HepG2 (cell line): ENCODE measurements at regions not wholly inside any gene's neighbourhood (a gene's known extent, or its start where the extent isn't known, plus 50 kb on each side); places are given as distances from the start of the nearest gene placed in this dataset.
A peak's percentile ranks its signal among the peaks of the same experiment; 100 is the strongest.
"Not testable (repeated sequence)": the region's sequence is repeated elsewhere in the genome, so short reads cannot be mapped to it uniquely, and the experiment has no call there.

Source experiments
- ATAC-seq: fragments of 200-7000 bp; cut with Tn5 transposase; 3 replicates; pipeline ENCODE4 v1.9.1; 2020; ENCODE audit warnings: mild to moderate bottlenecking, moderate library complexity
- BruUV-seq: library from RNA; stranded (reverse); fragments of 400-500 nt; replicated peaks from 2 replicates; lab custom pipeline; 2021; lab: Mats Ljungman, UMichigan
- CTCF ChIA-PET: fragments of 300-600 bp; formaldehyde crosslinking; extraction: SDS; loops from one replicate; lab custom pipeline; 2021; ENCODE audit warnings: low total read pairs, inconsistent platforms, low intra/inter-chr PET ratio; lab: Yijun Ruan, JAX
- POLR2A ChIA-PET: fragments of 350-600 bp; sonication (Branson Sonifier 250); formaldehyde crosslinking; loops from one replicate; lab custom pipeline; 2020; ENCODE audit warnings: antibody characterized with exemption, inconsistent platforms; lab: Yijun Ruan, JAX
- DNase-seq: peaks from one replicate; pipeline ENCODE4 v3.0.0-alpha.2; 2015; ENCODE audit warnings: low spot score
- FAIRE-seq: peaks from 3 replicates; lab custom pipeline; 2011; peaks lifted over from hg19 to GRCh38; lab: Jason Lieb, UNC
- H2AFZ ChIP-seq: one replicate; pipeline ENCODE4 v1.6.1; 2011; ENCODE audit warnings: low read length, inconsistent platforms
- H3K27ac ChIP-seq: fragments of 300-600 bp; 3 replicates; pipeline ENCODE4 v1.8.0; 2011; ENCODE audit warnings: mixed run types, mild to moderate bottlenecking, mixed read lengths, low read length, inconsistent platforms; ENCODE audit not compliant: insufficient read depth; ENCODE audit errors: extremely low read length
- H3K27me3 ChIP-seq, 2 experiments: fragments of 200-600 bp in 1 of 2; 2 replicates in 1 of 2; 3 replicates in 1 of 2; pipeline versions ENCODE4 v1.6.0 to v1.8.0; 2011; ENCODE audit warnings: low read length in 2 of 2, mild to moderate bottlenecking in 2 of 2, moderate library complexity in 2 of 2, inconsistent platforms in 1 of 2; ENCODE audit not compliant: insufficient read depth in 2 of 2, control insufficient read depth in 1 of 2
- H3K36me3 ChIP-seq, 2 experiments: fragments of 200-600 bp in 1 of 2; replicated peaks in 1 of 2; 2 replicates in 1 of 2; 3 replicates in 1 of 2; pipeline versions ENCODE4 v1.5.1 to v1.8.0; 2011; ENCODE audit warnings: low read length in 2 of 2, inconsistent platforms in 1 of 2; ENCODE audit not compliant: insufficient read depth in 2 of 2, control insufficient read depth in 1 of 2
- H3K4me1 ChIP-seq: 2 replicates; pipeline ENCODE4 v1.5.1; 2012; ENCODE audit warnings: low read length, inconsistent platforms; ENCODE audit not compliant: insufficient read depth
- H3K4me2 ChIP-seq: 2 replicates; pipeline ENCODE4 v1.6.0; 2011; ENCODE audit warnings: low read depth, low read length, inconsistent platforms
- H3K4me3 ChIP-seq, 3 experiments: fragments of 200-600 bp in 1 of 3; sonication (generic), shearing (Covaris generic) in 1 of 3; replicated peaks in 1 of 3; 2 replicates each; pipeline ENCODE4 v1.5.1; 2011 to 2016; ENCODE audit warnings: low read length in 3 of 3, inconsistent platforms in 2 of 3, low read depth in 2 of 3, mild to moderate bottlenecking in 2 of 3, control low read depth in 1 of 3, mixed read lengths in 1 of 3; ENCODE audit not compliant: insufficient read depth in 1 of 3
- H3K79me2 ChIP-seq: one replicate; pipeline ENCODE4 v1.6.1; 2011; ENCODE audit warnings: low read length, inconsistent platforms; ENCODE audit not compliant: insufficient read depth
- H3K9ac ChIP-seq: 2 replicates; pipeline ENCODE4 v1.6.0; 2011; ENCODE audit warnings: mild to moderate bottlenecking, low read depth, low read length, inconsistent platforms; ENCODE audit not compliant: insufficient read depth
- H3K9me3 ChIP-seq: 2 replicates; pipeline ENCODE4 v1.5.1; 2012; ENCODE audit warnings: mild to moderate bottlenecking, low read length
- H4K20me1 ChIP-seq: 2 replicates; pipeline ENCODE4 v1.6.0; 2011; ENCODE audit warnings: inconsistent platforms, mild to moderate bottlenecking, low read length, moderate library complexity; ENCODE audit not compliant: insufficient read depth
- HNRNPK ChIP-seq: fragments of 200-400 bp; formaldehyde crosslinking; IDR thresholded peaks from 2 replicates; pipeline ENCODE4 v1.6.1; 2018; ENCODE audit warnings: low read length, low read depth, moderate library complexity, mild to moderate bottlenecking; ENCODE audit not compliant: poor library complexity, severe bottlenecking
- KDM5B ChIP-seq: sonication (generic); formaldehyde crosslinking; IDR thresholded peaks from 2 replicates; pipeline ENCODE4 v1.4.0; 2020; ENCODE audit warnings: missing genetic modification reagents, mild to moderate bottlenecking, borderline replicate concordance
- PCBP1 ChIP-seq: fragments of 200-400 bp; formaldehyde crosslinking; IDR thresholded peaks from 2 replicates; pipeline ENCODE4 v1.6.1; 2017; ENCODE audit warnings: mild to moderate bottlenecking, low read depth, low read length, borderline replicate concordance
- PHF20 ChIP-seq: sonication (generic); formaldehyde crosslinking; IDR thresholded peaks from 2 replicates; pipeline ENCODE4 v1.5.0; 2020; ENCODE audit warnings: mild to moderate bottlenecking, missing genetic modification reagents
- WGBS: methylation state at CpG from one replicate; pipeline ENCODE4 v1.1.6; 2017; ENCODE audit warnings: low lambda C conversion rate; 5-methylcytosine and 5-hydroxymethylcytosine counted together
- in situ Hi-C: cut with HindIII; loops from 2 replicates; pipeline ENCODE4 v1.10.0; 2017; ENCODE audit warnings: low pct_unique_long_range_greater_than_20kb; ENCODE audit not compliant: extremely low pct_ligation_motif_present
- intact Hi-C: fragments of 100-400 bp; cut with micrococcal nuclease; formaldehyde crosslinking; loops from one replicate; pipeline ENCODE4 v1.10.0; 2022; ENCODE audit not compliant: unreplicated experiment

DNA sequence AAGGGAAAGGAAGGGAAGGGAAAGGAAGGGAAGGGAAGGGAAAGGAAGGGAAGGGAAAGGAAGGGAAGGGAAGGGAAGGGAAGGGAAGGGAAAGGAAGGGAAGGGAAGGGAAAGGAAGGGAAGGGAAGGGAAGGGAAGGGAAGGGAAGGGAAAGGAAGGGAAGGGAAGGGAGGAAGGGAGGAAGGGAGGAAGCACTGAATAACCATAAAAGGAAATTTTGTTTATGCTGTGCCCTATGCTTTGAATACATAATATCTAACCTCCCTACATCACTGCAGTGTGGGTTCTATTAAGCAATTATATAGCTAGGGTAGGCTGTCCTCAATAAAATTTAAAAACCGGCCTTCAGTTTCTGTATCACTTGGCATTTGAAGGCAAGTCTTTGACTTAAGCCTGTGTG is 346.6 kb downstream of the SLC7A11 start:
- DNase-seq, H3K4me2 ChIP-seq, H2AFZ ChIP-seq, H3K4me3 ChIP-seq, H4K20me1 ChIP-seq, H3K9ac ChIP-seq, H3K4me1 ChIP-seq, H3K9me3 ChIP-seq, intact Hi-C loops, POLR2A ChIA-PET, FAIRE-seq, CTCF ChIA-PET, H3K79me2 ChIP-seq, BruUV-seq, H3K27me3 ChIP-seq, H3K36me3 ChIP-seq, ATAC-seq, H3K27ac ChIP-seq, in situ Hi-C loops: not testable (repeated sequence)
- peak; percentile 76 for TF ChIP-seq HNRNPK
- peak; percentile 63; the same call in 1 of the 2 replicates for TF ChIP-seq PCBP1
- 80% methylated on average over 1 of the region's 1 CpG for WGBS

DNA sequence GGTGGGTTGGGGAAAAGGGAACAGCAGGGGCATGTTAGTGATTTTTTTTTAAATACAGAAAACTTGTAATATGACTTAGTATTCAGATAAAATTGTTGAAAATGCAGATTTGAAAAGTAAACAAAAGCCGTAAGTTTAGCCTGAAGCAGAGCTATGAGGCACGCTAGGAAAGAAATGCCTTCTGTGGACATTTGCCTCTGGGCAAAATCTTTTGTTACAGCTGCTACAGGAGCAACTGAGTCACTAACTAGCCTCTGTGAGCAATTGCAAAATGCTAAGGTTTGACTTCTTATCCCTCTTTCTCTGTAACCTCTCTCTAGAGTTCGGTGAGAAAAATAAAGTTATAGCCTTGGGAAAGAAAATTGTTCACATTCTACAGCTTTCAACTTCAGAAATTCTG is 350.0 kb downstream of the SLC7A11 start:
- in situ Hi-C loops (no loop called here), intact Hi-C loops (no loop called here)
- Histone ChIP-seq H3K79me2 (no peaks in the 10 kb centered on the region), H3K27me3 (no peaks in the 10 kb centered on the region; a peak in 1 of 5 replicates), H3K27ac (no peak overlapping the region), H4K20me1 (no peaks in the 10 kb centered on the region), H2AFZ (no peak overlapping the region), H3K4me2 (no peak overlapping the region), H3K36me3 (no peaks in the 10 kb centered on the region), H3K9ac (no peak overlapping the region), H3K4me1 (no peaks in the 10 kb centered on the region), H3K4me3 (no peak overlapping the region), H3K9me3 (no peaks in the 10 kb centered on the region)
- ATAC-seq (no peak), FAIRE-seq (no peak), DNase-seq (no peak)
- no TSS peak for BruUV-seq
- CTCF ChIA-PET = no interaction called here
- POLR2A ChIA-PET = no interaction called here
- TF ChIP-seq PHF20 (no peak), KDM5B (no peak)
- 12% methylated on average over 3 of the region's 3 CpGs for WGBS
